GM12865 (cell line): ENCODE measurements at regions not wholly inside any gene's neighbourhood (a gene's known extent, or its start where the extent isn't known, plus 50 kb on each side); places are given as distances from the start of the nearest gene placed in this dataset.

Experiments used
- DNase-seq: peaks from one replicate; pipeline ENCODE4 v3.0.0; 2010; ENCODE audit warnings: low read depth
- H3K4me3 ChIP-seq: 2 replicates; pipeline ENCODE4 v1.5.1; 2011; ENCODE audit warnings: mild to moderate bottlenecking, low read depth, low read length, control low read depth
- CTCF ChIP-seq: IDR thresholded peaks from 2 replicates; pipeline ENCODE4 v1.5.1; 2011; ENCODE audit warnings: low read length, control low read depth, low read depth, inconsistent platforms; ENCODE audit not compliant: insufficient read depth; ENCODE audit errors: missing control alignments

- no peak overlapping the region for H3K4me3 ChIP-seq
- TF ChIP-seq CTCF: no peak
- no peak for DNase-seq
Observed at GRCh38 chr16:77590707-77591106, 131.6 kb upstream of the NUDT7 start.

- no peak for DNase-seq
- no peak for TF ChIP-seq CTCF
Observed at GRCh38 chr16:77591347-77591746, 131.0 kb upstream of the NUDT7 start.

GRCh38 chr16:77592021-77592420, 130.3 kb upstream of the NUDT7 start:
- TF ChIP-seq CTCF: no peak
- no peak overlapping the region for H3K4me3 ChIP-seq
- DNase-seq: no peak

More at GRCh38 chr16:77591347-77591746, 131.0 kb upstream of the NUDT7 start:
- H3K4me3 ChIP-seq: no peak overlapping the region

GRCh38 chr16:77594057-77594456, 128.3 kb upstream of the NUDT7 start:
- no peak for DNase-seq
- TF ChIP-seq CTCF: no peak

GRCh38 chr16:77594799-77595596, 127.3 kb upstream of the NUDT7 start:
- TF ChIP-seq CTCF: no peak
- no peak overlapping the region for H3K4me3 ChIP-seq
- no peak for DNase-seq

More at GRCh38 chr16:77594057-77594456, 128.3 kb upstream of the NUDT7 start:
- H3K4me3 ChIP-seq: no peak overlapping the region

GRCh38 chr16:77596261-77596660, 126.1 kb upstream of the NUDT7 start:
- H3K4me3 ChIP-seq: no peak overlapping the region
- no peak for TF ChIP-seq CTCF
- no peak for DNase-seq
